SIG-M5 treated with dmso at 0.1 percent for 504 hours (cell line): ENCODE measurements at regions not wholly inside any gene's neighbourhood (a gene's known extent, or its start where the extent isn't known, plus 50 kb on each side); places are given as distances from the start of the nearest gene placed in this dataset.
A peak's percentile ranks its signal among the peaks of the same experiment; 100 is the strongest.

Experiments used
- DNase-seq: peaks from one replicate; lab custom pipeline; 2025; ENCODE audit not compliant: unreplicated experiment; lab: John Stamatoyannopoulos, UW

- DNase-seq: no peak
These were observed 380.6 kb upstream of the DCN start for GRCh38 chr12:91563011-91563765.

GRCh38 chr12:91562476-91562875 is 379.9 kb upstream of the DCN start:
- peak; percentile 6 for DNase-seq

GRCh38 chr12:91561958-91562325 is 379.3 kb upstream of the DCN start:
- no peak for DNase-seq

GRCh38 chr12:91561301-91561957 is 378.8 kb upstream of the DCN start:
- DNase-seq: no peak

GRCh38 chr12:91556909-91557308 is 374.3 kb upstream of the DCN start:
- DNase-seq: no peak

GRCh38 chr12:91555436-91556415 is 373.1 kb upstream of the DCN start:
- DNase-seq: no peak

GRCh38 chr12:91551927-91552326 is 369.3 kb upstream of the DCN start:
- peak; percentile 88 for DNase-seq

GRCh38 chr12:91551242-91551641 is 368.6 kb upstream of the DCN start:
- no peak for DNase-seq

- DNase-seq: no peak
These were observed 360.0 kb upstream of the DCN start for GRCh38 chr12:91542666-91543065.

- DNase-seq: no peak
These were observed 359.4 kb upstream of the DCN start for GRCh38 chr12:91542067-91542466.

- DNase-seq: no peak
These were observed 355.8 kb upstream of the DCN start for GRCh38 chr12:91538418-91538817.

- no peak for DNase-seq
These were observed 350.7 kb upstream of the DCN start for GRCh38 chr12:91533366-91533765.

GRCh38 chr12:91529829-91530228 is 347.2 kb upstream of the DCN start:
- no peak for DNase-seq

GRCh38 chr12:91523831-91524230 is 341.2 kb upstream of the DCN start:
- DNase-seq: no peak

GRCh38 chr12:91516695-91517047 is 334.1 kb upstream of the DCN start:
- DNase-seq: no peak

- DNase-seq: no peak
These were observed 333.5 kb upstream of the DCN start for GRCh38 chr12:91515944-91516694.

GRCh38 chr12:91513313-91513712 is 330.7 kb upstream of the DCN start:
- no peak for DNase-seq

GRCh38 chr12:91511795-91512420 is 329.3 kb upstream of the DCN start:
- no peak for DNase-seq

- DNase-seq: no peak
These were observed 325.1 kb upstream of the DCN start for GRCh38 chr12:91507754-91508153.

GRCh38 chr12:91506452-91506851 is 323.8 kb upstream of the DCN start:
- DNase-seq: no peak

- no peak for DNase-seq
These were observed 322.4 kb upstream of the DCN start for GRCh38 chr12:91505006-91505405.
